Endometrial microvascular endothelial cells (primary cell): ENCODE measurements at regions not wholly inside any gene's neighbourhood (a gene's known extent, or its start where the extent isn't known, plus 50 kb on each side); places are given as distances from the start of the nearest gene placed in this dataset.
"Not testable (repeated sequence)": the region's sequence is repeated elsewhere in the genome, so short reads cannot be mapped to it uniquely, and the experiment has no call there.

Source experiments
- in situ Hi-C: cut with HindIII; loops from 2 replicates; pipeline ENCODE4 v1.10.0; 2017; ENCODE audit warnings: low sequenced_read_pairs, low pct_unique_long_range_greater_than_20kb; ENCODE audit errors: inconsistent ontology term

GRCh38 chr14:53865711-53866110 lies 90.9 kb downstream of the BMP4 start:
- in situ Hi-C loops, result no loop called here

GRCh38 chr14:53861781-53862180 lies 94.8 kb downstream of the BMP4 start:
- in situ Hi-C loops, result no loop called here

- in situ Hi-C loops, result no loop called here
Measured at GRCh38 chr14:53858345-53858684, 98.3 kb downstream of the BMP4 start.

- in situ Hi-C loops, result no loop called here
Measured at GRCh38 chr14:53857625-53858344, 98.8 kb downstream of the BMP4 start.

GRCh38 chr14:53855574-53855973 lies 101.1 kb downstream of the BMP4 start:
- in situ Hi-C loops, result no loop called here

GRCh38 chr14:53855127-53855526 lies 101.5 kb downstream of the BMP4 start:
- in situ Hi-C loops, result no loop called here

GRCh38 chr14:53851394-53852090 lies 105.1 kb downstream of the BMP4 start:
- in situ Hi-C loops, result no loop called here

GRCh38 chr14:53850714-53851296 lies 105.8 kb downstream of the BMP4 start:
- in situ Hi-C loops, result no loop called here

- in situ Hi-C loops, result no loop called here
Measured at GRCh38 chr14:53849549-53849948, 107.1 kb downstream of the BMP4 start.

- in situ Hi-C loops, result no loop called here
Measured at GRCh38 chr14:53848854-53849253, 107.8 kb downstream of the BMP4 start.

GRCh38 chr14:53847881-53848280 lies 108.7 kb downstream of the BMP4 start:
- in situ Hi-C loops, result no loop called here

- in situ Hi-C loops, result no loop called here
Measured at GRCh38 chr14:53847057-53847456, 109.6 kb downstream of the BMP4 start.

- in situ Hi-C loops, result no loop called here
Measured at GRCh38 chr14:53845813-53846693, 110.6 kb downstream of the BMP4 start.

- in situ Hi-C loops, result no loop called here
Measured at GRCh38 chr14:53842938-53843337, 113.7 kb downstream of the BMP4 start.

GRCh38 chr14:53841109-53842099 lies 115.2 kb downstream of the BMP4 start:
- in situ Hi-C loops, result no loop called here

- in situ Hi-C loops, result no loop called here
Measured at GRCh38 chr14:53840444-53840843, 116.2 kb downstream of the BMP4 start.

GRCh38 chr14:53838374-53838773 lies 118.3 kb downstream of the BMP4 start:
- in situ Hi-C loops, result no loop called here

- in situ Hi-C loops, result not testable (repeated sequence)
Measured at GRCh38 chr14:53837656-53838055, 119.0 kb downstream of the BMP4 start.
